BE2C (cell line): ENCODE measurements at regions not wholly inside any gene's neighbourhood (a gene's known extent, or its start where the extent isn't known, plus 50 kb on each side); places are given as distances from the start of the nearest gene placed in this dataset.

ENCODE experiments used
- DNase-seq: peaks from one replicate; pipeline ENCODE4 v3.0.0-alpha.2; 2020
- H3K27me3 ChIP-seq: fragments of 250-450 bp; sonication (Bioruptor Pico); 2 replicates; pipeline ENCODE4 v1.5.1; 2020; ENCODE audit warnings: mild to moderate bottlenecking
- H3K36me3 ChIP-seq: fragments of 250-450 bp; sonication (Bioruptor Pico); 2 replicates; pipeline ENCODE4 v1.5.1; 2020; ENCODE audit warnings: mild to moderate bottlenecking
- H3K4me1 ChIP-seq: fragments of 250-450 bp; sonication (Bioruptor Pico); 2 replicates; pipeline ENCODE4 v1.5.1; 2020
- H3K4me3 ChIP-seq: 2 replicates; pipeline ENCODE4 v1.5.1; 2011; ENCODE audit warnings: low read depth, low read length
- H3K9me3 ChIP-seq: fragments of 250-450 bp; sonication (Bioruptor Pico); 2 replicates; pipeline ENCODE4 v1.5.1; 2020
- CTCF ChIP-seq: IDR thresholded peaks from 2 replicates; pipeline ENCODE4 v1.5.1; 2012; ENCODE audit warnings: mild to moderate bottlenecking, low read depth, low read length

GRCh38 chr17:14919094-14919493 is 346.0 kb downstream of the PMP22 start:
- no peaks in the 10 kb centered on the region for H3K27me3 ChIP-seq
- TF ChIP-seq CTCF, result no peak
- H3K4me1 ChIP-seq, result no peaks in the 10 kb centered on the region
- H3K9me3 ChIP-seq, result no peaks in the 10 kb centered on the region
- no peak for DNase-seq
- no peaks in the 10 kb centered on the region for H3K36me3 ChIP-seq
- H3K4me3 ChIP-seq, result no peak overlapping the region

GRCh38 chr17:14918540-14918939 is 346.6 kb downstream of the PMP22 start:
- Histone ChIP-seq H3K27me3 (no peaks in the 10 kb centered on the region), H3K4me1 (no peaks in the 10 kb centered on the region), H3K4me3 (no peak overlapping the region), H3K9me3 (no peaks in the 10 kb centered on the region), H3K36me3 (no peaks in the 10 kb centered on the region)
- no peak for DNase-seq
- no peak for TF ChIP-seq CTCF

- Histone ChIP-seq H3K4me3 (no peak overlapping the region), H3K9me3 (no peaks in the 10 kb centered on the region), H3K36me3 (no peaks in the 10 kb centered on the region), H3K4me1 (no peaks in the 10 kb centered on the region), H3K27me3 (no peaks in the 10 kb centered on the region)
- TF ChIP-seq CTCF, result no peak
- DNase-seq, result no peak
These were observed 354.2 kb downstream of the PMP22 start for GRCh38 chr17:14910916-14911315.

- Histone ChIP-seq H3K27me3 (no peaks in the 10 kb centered on the region), H3K36me3 (no peaks in the 10 kb centered on the region), H3K4me1 (no peaks in the 10 kb centered on the region), H3K9me3 (no peaks in the 10 kb centered on the region), H3K4me3 (no peak overlapping the region)
- no peak for TF ChIP-seq CTCF
- no peak for DNase-seq
These were observed 360.7 kb downstream of the PMP22 start for GRCh38 chr17:14904386-14904785.

GRCh38 chr17:14903854-14904253 is 361.3 kb downstream of the PMP22 start:
- DNase-seq, result no peak
- Histone ChIP-seq H3K4me3 (no peak overlapping the region), H3K9me3 (no peaks in the 10 kb centered on the region), H3K36me3 (no peaks in the 10 kb centered on the region), H3K27me3 (no peaks in the 10 kb centered on the region), H3K4me1 (no peaks in the 10 kb centered on the region)
- TF ChIP-seq CTCF, result no peak

- H3K27me3 ChIP-seq, result no peaks in the 10 kb centered on the region
- H3K36me3 ChIP-seq, result no peaks in the 10 kb centered on the region
- DNase-seq, result no peak
- H3K4me1 ChIP-seq, result no peaks in the 10 kb centered on the region
- no peak overlapping the region for H3K4me3 ChIP-seq
- no peaks in the 10 kb centered on the region for H3K9me3 ChIP-seq
- TF ChIP-seq CTCF, result no peak
These were observed 362.3 kb downstream of the PMP22 start for GRCh38 chr17:14902803-14903202.
